Prostate gland (tissue), 2 donors: ENCODE measurements at regions not wholly inside any gene's neighbourhood (a gene's known extent, or its start where the extent isn't known, plus 50 kb on each side); places are given as distances from the start of the nearest gene placed in this dataset.

Source experiments
- CTCF ChIP-seq, 4 experiments: fragments of 200-600 bp in 2 of 4; fragments of 450-650 bp in 2 of 4; sonication (generic) in 2 of 4; IDR thresholded peaks; 1 replicate in 3 of 4; 2 replicates in 1 of 4; pipeline ENCODE4 v1.5.1; 2016 to 2019; ENCODE audit warnings: antibody characterized with exemption in 4 of 4, mild to moderate bottlenecking in 2 of 4, moderate library complexity in 2 of 4
- POLR2A ChIP-seq: fragments of 450-650 bp; IDR thresholded peaks from one replicate; pipeline ENCODE4 v1.6.1; 2016; ENCODE audit warnings: antibody characterized with exemption, mild to moderate bottlenecking
- POLR2AphosphoS5 ChIP-seq: sonication (generic); formaldehyde crosslinking; IDR thresholded peaks from one replicate; pipeline ENCODE4 v1.6.1; 2017; ENCODE audit warnings: antibody characterized with exemption

DNA sequence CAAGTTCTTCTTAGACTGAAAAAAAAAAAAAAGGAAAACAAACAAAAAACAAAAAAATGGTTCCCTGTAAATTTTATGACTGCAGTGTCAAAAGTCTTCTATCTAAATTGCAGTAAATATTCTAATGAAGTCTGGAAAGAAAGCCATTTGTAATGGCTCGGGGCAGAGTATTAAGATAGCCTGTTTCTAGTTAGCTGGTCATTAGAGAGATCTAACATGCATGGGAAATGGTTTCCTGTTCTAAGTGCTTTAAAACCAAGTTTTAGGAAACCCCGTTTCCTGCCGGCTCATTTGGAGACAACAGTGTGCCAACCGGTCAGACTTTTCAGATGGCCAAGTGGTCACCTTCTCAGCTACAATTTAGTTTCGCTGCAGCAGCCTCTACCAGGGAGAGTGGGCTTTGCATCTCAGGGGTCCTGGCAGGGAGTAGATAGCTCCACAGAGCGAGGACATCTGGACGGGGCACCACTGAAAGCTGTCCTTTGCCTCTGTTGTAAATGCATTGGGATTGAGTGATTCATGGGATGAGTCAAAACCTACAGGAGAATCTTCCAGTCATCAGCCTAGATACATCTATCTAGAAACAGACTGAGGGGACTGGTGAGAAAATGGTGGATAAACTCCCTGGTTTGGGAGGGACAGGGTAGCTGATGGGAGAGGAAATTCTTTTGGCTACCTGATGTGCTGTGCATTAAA lies 473.2 kb upstream of the SALL1 start:
- no peak for TF ChIP-seq CTCF (IDR thresholded peaks at IDR 0.05)
- no peak for TF ChIP-seq POLR2A
- no peak for TF ChIP-seq POLR2AphosphoS5
